ENCODE measurements at regions not wholly inside any gene's neighbourhood (a gene's known extent, or its start where the extent isn't known, plus 50 kb on each side); places are given as distances from the start of the nearest gene placed in this dataset.

GRCh38 chr5:143649937-143650621 is 161.9 kb upstream of the HMHB1 start:
- in situ Hi-C loops (cut with HindIII; ENCODE audit: low sequenced_read_pairs): no loop called here
- no peak for TF ChIP-seq CTCF (IDR thresholded peaks at IDR 0.05; ENCODE audit: low read depth, low read length)
- no peak for DNase-seq (ENCODE audit: low read depth, low spot score)
- H3K4me3 ChIP-seq (ENCODE audit: low read depth, low read length): no peak overlapping the region

GRCh38 chr5:143648696-143649095 is 163.3 kb upstream of the HMHB1 start:
- no peak for DNase-seq (ENCODE audit: low read depth, low spot score)
- in situ Hi-C loops (cut with HindIII; ENCODE audit: low sequenced_read_pairs): no loop called here
- no peak overlapping the region for H3K4me3 ChIP-seq (ENCODE audit: low read depth, low read length)
- peak; percentile 12 for TF ChIP-seq CTCF (IDR thresholded peaks at IDR 0.05; ENCODE audit: low read depth, low read length)

GRCh38 chr5:143646961-143647360 is 165.0 kb upstream of the HMHB1 start:
- in situ Hi-C loops (cut with HindIII; ENCODE audit: low sequenced_read_pairs): no loop called here
- no peak for TF ChIP-seq CTCF (IDR thresholded peaks at IDR 0.05; ENCODE audit: low read depth, low read length)
- DNase-seq (ENCODE audit: low read depth, low spot score): no peak
- H3K4me3 ChIP-seq (ENCODE audit: low read depth, low read length): no peak overlapping the region

- no peak for TF ChIP-seq CTCF (IDR thresholded peaks at IDR 0.05; ENCODE audit: low read depth, low read length)
- H3K4me3 ChIP-seq (ENCODE audit: low read depth, low read length): no peak overlapping the region
- DNase-seq (ENCODE audit: low read depth, low spot score): no peak
- in situ Hi-C loops (cut with HindIII; ENCODE audit: low sequenced_read_pairs): no loop called here
Observed at GRCh38 chr5:143645356-143645755, 166.6 kb upstream of the HMHB1 start.

GRCh38 chr5:143644727-143645126 is 167.2 kb upstream of the HMHB1 start:
- TF ChIP-seq CTCF (IDR thresholded peaks at IDR 0.05; ENCODE audit: low read depth, low read length): no peak
- no peak for DNase-seq (ENCODE audit: low read depth, low spot score)
- in situ Hi-C loops (cut with HindIII; ENCODE audit: low sequenced_read_pairs): no loop called here
- H3K4me3 ChIP-seq (ENCODE audit: low read depth, low read length): no peak overlapping the region

- no peak overlapping the region for H3K4me3 ChIP-seq (ENCODE audit: low read depth, low read length)
- no peak for DNase-seq (ENCODE audit: low read depth, low spot score)
- no peak for TF ChIP-seq CTCF (IDR thresholded peaks at IDR 0.05; ENCODE audit: low read depth, low read length)
- in situ Hi-C loops (cut with HindIII; ENCODE audit: low sequenced_read_pairs): no loop called here
Observed at GRCh38 chr5:143642791-143643190, 169.2 kb upstream of the HMHB1 start.
